Esophagus muscularis mucosa (tissue), 4 donors: ENCODE measurements at regions not wholly inside any gene's neighbourhood (a gene's known extent, or its start where the extent isn't known, plus 50 kb on each side); places are given as distances from the start of the nearest gene placed in this dataset.
"Not testable (repeated sequence)": the region's sequence is repeated elsewhere in the genome, so short reads cannot be mapped to it uniquely, and the experiment has no call there.

Experiments used
- DNase-seq: peaks from one replicate; pipeline ENCODE4 v3.0.0-alpha.2; 2017; ENCODE audit errors: extremely low spot score
- H3K27ac ChIP-seq, 4 donors: fragments of 200-600 bp; sonication (generic); replicated peaks in 1 of 4; 1 replicate in 3 of 4; 2 replicates in 1 of 4; pipeline ENCODE4 v1.5.1; 2016 to 2019; ENCODE audit warnings: mild to moderate bottlenecking in 1 of 4
- H3K27me3 ChIP-seq, 4 donors: fragments of 200-600 bp; sonication (generic); one replicate each; pipeline versions ENCODE4 v1.5.1 to v1.6.0; 2016 to 2019
- H3K36me3 ChIP-seq, 4 donors: fragments of 200-600 bp; sonication (generic); one replicate each; pipeline ENCODE4 v1.5.1; 2016 to 2019
- H3K4me1 ChIP-seq, 4 donors: fragments of 200-600 bp; sonication (generic); one replicate each; pipeline ENCODE4 v1.5.1; 2016 to 2019
- H3K4me3 ChIP-seq, 4 donors: fragments of 200-600 bp; sonication (generic); 1 replicate in 2 of 4; 2 replicates in 2 of 4; pipeline ENCODE4 v1.5.1; 2016 to 2019; ENCODE audit warnings: mild to moderate bottlenecking in 4 of 4, moderate library complexity in 1 of 4
- H3K9me3 ChIP-seq, 4 donors: fragments of 200-600 bp; sonication (generic); 1 replicate in 3 of 4; 2 replicates in 1 of 4; pipeline ENCODE4 v1.5.1; 2016 to 2019
- CTCF ChIP-seq, 3 experiments: fragments of 200-600 bp in 2 of 3; fragments of 450-650 bp in 1 of 3; sonication (generic) in 2 of 3; IDR thresholded peaks; one replicate each; pipeline ENCODE4 v1.5.1; 2017 to 2019; ENCODE audit warnings: antibody characterized with exemption in 3 of 3, mild to moderate bottlenecking in 2 of 3, moderate library complexity in 1 of 3
- EP300 ChIP-seq: sonication (generic); formaldehyde crosslinking; IDR thresholded peaks from one replicate; pipeline ENCODE4 v1.6.1; 2017; ENCODE audit warnings: antibody characterized with exemption
- POLR2A ChIP-seq: fragments of 450-650 bp; IDR thresholded peaks from one replicate; pipeline ENCODE4 v1.6.1; 2017; ENCODE audit warnings: antibody characterized with exemption, moderate library complexity, mild to moderate bottlenecking, low read depth
- POLR2AphosphoS5 ChIP-seq, 2 donors: sonication (generic); formaldehyde crosslinking; IDR thresholded peaks; one replicate each; pipeline ENCODE4 v1.6.1; 2017; ENCODE audit warnings: antibody characterized with exemption in 2 of 2
- WGBS: methylation state at CpG from one replicate; pipeline ENCODE4 v1.1.5; 2018; 5-methylcytosine and 5-hydroxymethylcytosine counted together
- intact Hi-C: fragments of 100-400 bp; cut with DNase I; formaldehyde crosslinking; loops from one replicate; pipeline ENCODE4 v1.15.1; 2023

- no peaks in the 10 kb centered on the region for H3K4me1 ChIP-seq
- H3K27ac ChIP-seq: no peak overlapping the region
- no peaks in the 10 kb centered on the region for H3K36me3 ChIP-seq
- H3K27me3 ChIP-seq: no peaks in the 10 kb centered on the region
- no peak for DNase-seq
- no peaks in the 10 kb centered on the region for H3K9me3 ChIP-seq
- 59% methylated on average over 4 of the region's 4 CpGs for WGBS
- intact Hi-C loops: no loop called here
- no peak overlapping the region for H3K4me3 ChIP-seq
- TF ChIP-seq POLR2AphosphoS5 (IDR thresholded peaks at IDR 0.05): no peak
- TF ChIP-seq POLR2A: no peak
- TF ChIP-seq CTCF (IDR thresholded peaks at IDR 0.05): no peak
- no peak for TF ChIP-seq EP300
Measured at GRCh38 chr7:19364950-19365349, 219.7 kb upstream of the FERD3L start.

GRCh38 chr7:19362099-19362498 lies 216.9 kb upstream of the FERD3L start:
- 72% methylated on average over 2 of the region's 2 CpGs for WGBS
- no peaks in the 10 kb centered on the region for H3K36me3 ChIP-seq
- no peak overlapping the region for H3K4me3 ChIP-seq
- no peaks in the 10 kb centered on the region for H3K9me3 ChIP-seq
- intact Hi-C loops: no loop called here
- no peak for DNase-seq
- no peaks in the 10 kb centered on the region for H3K27me3 ChIP-seq
- TF ChIP-seq POLR2AphosphoS5 (IDR thresholded peaks at IDR 0.05): no peak
- H3K27ac ChIP-seq: no peak overlapping the region
- no peaks in the 10 kb centered on the region for H3K4me1 ChIP-seq

GRCh38 chr7:19353180-19353579 lies 208.0 kb upstream of the FERD3L start:
- DNase-seq: no peak
- TF ChIP-seq EP300 (no peak), POLR2A (no peak), CTCF (IDR thresholded peaks at IDR 0.05) (no peak), POLR2AphosphoS5 (IDR thresholded peaks at IDR 0.05) (no peak)
- WGBS: 85% methylated on average over 2 of the region's 2 CpGs
- no peaks in the 10 kb centered on the region for H3K9me3 ChIP-seq
- no peaks in the 10 kb centered on the region for H3K27me3 ChIP-seq
- H3K4me3 ChIP-seq: no peak overlapping the region
- intact Hi-C loops: no loop called here
- H3K4me1 ChIP-seq: no peaks in the 10 kb centered on the region
- H3K27ac ChIP-seq: no peak overlapping the region
- no peaks in the 10 kb centered on the region for H3K36me3 ChIP-seq

- Histone ChIP-seq H3K4me1 (no peaks in the 10 kb centered on the region), H3K27me3 (no peaks in the 10 kb centered on the region), H3K36me3 (no peaks in the 10 kb centered on the region), H3K4me3 (no peak overlapping the region), H3K9me3 (no peaks in the 10 kb centered on the region), H3K27ac (no peak overlapping the region)
- no peak for DNase-seq
- WGBS: 26% methylated on average over 1 of the region's 1 CpG
- TF ChIP-seq POLR2AphosphoS5 (IDR thresholded peaks at IDR 0.05) (no peak), CTCF (IDR thresholded peaks at IDR 0.05) (no peak), EP300 (no peak), POLR2A (no peak)
- intact Hi-C loops: no loop called here
Measured at GRCh38 chr7:19352305-19352695, 207.1 kb upstream of the FERD3L start.

- Histone ChIP-seq H3K36me3 (no peaks in the 10 kb centered on the region), H3K4me1 (no peaks in the 10 kb centered on the region), H3K4me3 (no peak overlapping the region), H3K27me3 (no peaks in the 10 kb centered on the region), H3K27ac (no peak overlapping the region), H3K9me3 (no peaks in the 10 kb centered on the region)
- 78% methylated on average over 4 of the region's 4 CpGs for WGBS
- TF ChIP-seq EP300: no peak
- TF ChIP-seq POLR2AphosphoS5 (IDR thresholded peaks at IDR 0.05): no peak
- intact Hi-C loops: no loop called here
- DNase-seq: no peak
Measured at GRCh38 chr7:19351341-19352304, 206.4 kb upstream of the FERD3L start.

- Histone ChIP-seq H3K4me1 (no peaks in the 10 kb centered on the region), H3K27me3 (no peaks in the 10 kb centered on the region), H3K36me3 (no peaks in the 10 kb centered on the region), H3K27ac (no peak overlapping the region), H3K9me3 (no peaks in the 10 kb centered on the region), H3K4me3 (no peak overlapping the region)
- no peak for TF ChIP-seq POLR2AphosphoS5 (IDR thresholded peaks at IDR 0.05)
- TF ChIP-seq CTCF (IDR thresholded peaks at IDR 0.05): no peak
- no peak for TF ChIP-seq POLR2A
- TF ChIP-seq EP300: no peak
- intact Hi-C loops: no loop called here
- 94% methylated on average over 11 of the region's 11 CpGs for WGBS
- DNase-seq: no peak
Measured at GRCh38 chr7:19339512-19339911, 194.3 kb upstream of the FERD3L start.

- DNase-seq, H3K4me3 ChIP-seq, H3K27ac ChIP-seq, H3K9me3 ChIP-seq, intact Hi-C loops, H3K4me1 ChIP-seq, H3K27me3 ChIP-seq, H3K36me3 ChIP-seq: not testable (repeated sequence)
- 86% methylated on average over 3 of the region's 3 CpGs for WGBS
Measured at GRCh38 chr7:19338512-19338911, 193.3 kb upstream of the FERD3L start.
